H9 (cell line): ENCODE measurements at regions not wholly inside any gene's neighbourhood (a gene's known extent, or its start where the extent isn't known, plus 50 kb on each side); places are given as distances from the start of the nearest gene placed in this dataset.

Experiments
- DNase-seq: peaks from one replicate; pipeline ENCODE4 v3.0.0-alpha.2; 2017
- H2AFZ ChIP-seq: one replicate; pipeline ENCODE4 v1.6.1; 2013; ENCODE audit warnings: mild to moderate bottlenecking, low read length, control low read depth, moderate library complexity
- H2AK5ac ChIP-seq: 2 replicates; pipeline ENCODE4 v1.6.1; 2013; ENCODE audit warnings: low read length, control low read depth, mixed read lengths; ENCODE audit not compliant: insufficient read length
- H2BK120ac ChIP-seq: one replicate; pipeline ENCODE4 v1.6.1; 2013; ENCODE audit warnings: low read depth, mild to moderate bottlenecking, low read length, control low read depth, inconsistent platforms; ENCODE audit not compliant: poor library complexity, severe bottlenecking
- H2BK12ac ChIP-seq: 2 replicates; pipeline ENCODE4 v1.6.1; 2013; ENCODE audit warnings: low read length, control low read depth, mixed read lengths, low read depth; ENCODE audit not compliant: insufficient read length
- H2BK15ac ChIP-seq: 2 replicates; pipeline ENCODE4 v1.6.1; 2013; ENCODE audit warnings: low read depth, low read length, control low read depth
- H2BK20ac ChIP-seq: one replicate; pipeline ENCODE4 v1.6.1; 2013; ENCODE audit warnings: low read depth, mild to moderate bottlenecking, low read length, control low read depth, inconsistent platforms; ENCODE audit not compliant: poor library complexity, severe bottlenecking
- H2BK5ac ChIP-seq: 2 replicates; pipeline ENCODE4 v1.6.1; 2013; ENCODE audit warnings: low read length, control low read depth, mixed read lengths; ENCODE audit not compliant: insufficient read length
- H3K14ac ChIP-seq: 2 replicates; pipeline ENCODE4 v1.6.1; 2013; ENCODE audit warnings: low read length, control low read depth; ENCODE audit not compliant: insufficient read depth
- H3K18ac ChIP-seq: 2 replicates; pipeline ENCODE4 v1.6.1; 2013; ENCODE audit warnings: low read depth, mild to moderate bottlenecking, mixed read lengths, low read length, control low read depth; ENCODE audit not compliant: insufficient read length
- H3K23ac ChIP-seq: 2 replicates; pipeline ENCODE4 v1.6.1; 2013; ENCODE audit warnings: low read length, control low read depth, mixed read lengths, low read depth; ENCODE audit not compliant: insufficient read length
- H3K23me2 ChIP-seq: 2 replicates; pipeline ENCODE4 v1.6.1; 2013; ENCODE audit warnings: low read depth, mild to moderate bottlenecking, mixed read lengths, low read length, control low read depth; ENCODE audit not compliant: insufficient read length, poor library complexity, severe bottlenecking
- H3K27ac ChIP-seq: 2 replicates; pipeline ENCODE4 v1.5.1; 2013; ENCODE audit warnings: low read length, control low read depth, mixed read lengths, low read depth; ENCODE audit not compliant: insufficient read length
- H3K27me3 ChIP-seq: 2 replicates; pipeline ENCODE4 v1.6.1; 2013; ENCODE audit warnings: low read length, control low read depth, inconsistent platforms; ENCODE audit not compliant: insufficient read depth
- H3K4ac ChIP-seq: 2 replicates; pipeline ENCODE4 v1.6.1; 2013; ENCODE audit warnings: low read depth, mild to moderate bottlenecking, control low read depth, inconsistent platforms, low read length, moderate library complexity
- H3K4me1 ChIP-seq: 2 replicates; pipeline ENCODE4 v1.6.1; 2013; ENCODE audit warnings: low read length, control low read depth, inconsistent platforms; ENCODE audit not compliant: insufficient read depth
- H3K4me2 ChIP-seq: 2 replicates; pipeline ENCODE4 v1.6.1; 2013; ENCODE audit warnings: low read length, control low read depth, mixed read lengths; ENCODE audit not compliant: insufficient read length, insufficient read depth
- H3K56ac ChIP-seq: 2 replicates; pipeline ENCODE4 v1.6.1; 2013; ENCODE audit warnings: low read depth, mild to moderate bottlenecking, mixed read lengths, low read length, control low read depth; ENCODE audit not compliant: insufficient read length
- H3K79me1 ChIP-seq: 2 replicates; pipeline ENCODE4 v1.6.1; 2013; ENCODE audit warnings: low read depth, mild to moderate bottlenecking, moderate library complexity, low read length, control low read depth, inconsistent platforms; ENCODE audit not compliant: insufficient read depth, poor library complexity, severe bottlenecking
- H3K79me2 ChIP-seq: 2 replicates; pipeline ENCODE4 v1.6.1; 2013; ENCODE audit warnings: low read length, control low read depth, inconsistent platforms; ENCODE audit not compliant: insufficient read depth
- H3K9ac ChIP-seq: 2 replicates; pipeline ENCODE4 v1.6.1; 2013; ENCODE audit warnings: low read length, control low read depth, mixed read lengths; ENCODE audit not compliant: insufficient read length; ENCODE audit errors: extremely low read depth
- H3K9me3 ChIP-seq: one replicate; pipeline ENCODE4 v1.6.1; 2013; ENCODE audit warnings: low read depth, low read length, inconsistent platforms; ENCODE audit not compliant: control insufficient read depth
- H3T11ph ChIP-seq: one replicate; pipeline ENCODE4 v1.6.1; 2013; ENCODE audit warnings: mild to moderate bottlenecking, low read length, control low read depth, inconsistent platforms
- H4K20me1 ChIP-seq: one replicate; pipeline ENCODE4 v1.6.1; 2013; ENCODE audit not compliant: control insufficient read depth, insufficient read length, insufficient read depth
- H4K5ac ChIP-seq: 2 replicates; pipeline ENCODE4 v1.6.1; 2013; ENCODE audit warnings: low read depth, mild to moderate bottlenecking, mixed read lengths, low read length, control low read depth; ENCODE audit not compliant: insufficient read length
- H4K8ac ChIP-seq: replicated peaks from 2 replicates; pipeline ENCODE4 v1.6.1; 2013; ENCODE audit warnings: low read length, control low read depth, mixed read lengths, low read depth; ENCODE audit not compliant: insufficient read length
- H4K91ac ChIP-seq: 2 replicates; pipeline ENCODE4 v1.6.1; 2013; ENCODE audit warnings: low read depth, mild to moderate bottlenecking, moderate library complexity, mixed read lengths, low read length, control low read depth; ENCODE audit not compliant: insufficient read length
- H3K27ac Mint-ChIP-seq, 3 experiments: 2 replicates in 2 of 3; 3 replicates in 1 of 3; pipeline ENCODE4 v1.8.0; 2020 to 2021; ENCODE audit warnings: mixed read lengths in 3 of 3, mild to moderate bottlenecking in 1 of 3, moderate library complexity in 1 of 3
- H3K27me3 Mint-ChIP-seq: 2 replicates; pipeline ENCODE4 v1.8.0; 2021; ENCODE audit warnings: low read depth, mild to moderate bottlenecking, moderate library complexity, mixed read lengths
- H3K36me3 Mint-ChIP-seq, 3 experiments: 2 replicates in 2 of 3; 3 replicates in 1 of 3; pipeline ENCODE4 v1.8.0; 2020 to 2021; ENCODE audit warnings: low read depth in 3 of 3, mixed read lengths in 3 of 3; ENCODE audit not compliant: insufficient read depth in 1 of 3
- H3K4me1 Mint-ChIP-seq, 2 experiments: 2 replicates each; pipeline ENCODE4 v1.8.0; 2020; ENCODE audit warnings: mixed read lengths in 2 of 2
- H3K4me3 Mint-ChIP-seq, 2 experiments: 2 replicates in 1 of 2; 3 replicates in 1 of 2; pipeline ENCODE4 v1.8.0; 2020 to 2021; ENCODE audit warnings: mild to moderate bottlenecking in 2 of 2, mixed read lengths in 2 of 2, moderate library complexity in 1 of 2
- H3K9me3 Mint-ChIP-seq, 2 experiments: 2 replicates in 1 of 2; 3 replicates in 1 of 2; pipeline ENCODE4 v1.8.0; 2020; ENCODE audit warnings: mild to moderate bottlenecking in 2 of 2, mixed read lengths in 2 of 2, moderate library complexity in 1 of 2
- CTCF ChIP-seq: fragments of 200-600 bp; sonication (generic); conservative IDR thresholded peaks from 3 replicates; pipeline ENCODE4 v1.8.0; 2021; ENCODE audit warnings: antibody characterized with exemption, mild to moderate bottlenecking

GRCh38 chr22:34808618-34809017, 257.3 kb upstream of the ISX start:
- no peak overlapping the region for H2BK12ac ChIP-seq
- H2BK20ac ChIP-seq = no peak overlapping the region
- H3K9ac ChIP-seq = no peak overlapping the region
- no peaks in the 10 kb centered on the region for H3K23me2 ChIP-seq
- no peak overlapping the region for H3K56ac ChIP-seq
- H4K91ac ChIP-seq = no peak overlapping the region
- H3K18ac ChIP-seq = no peak overlapping the region
- no peak for TF ChIP-seq CTCF
- H2BK5ac ChIP-seq = no peak overlapping the region
- H3K4me2 ChIP-seq = no peak overlapping the region
- H3K27me3 Mint-ChIP-seq = no peaks in the 10 kb centered on the region; the same call in 1 of the 2 replicates
- no peak overlapping the region for H2AFZ ChIP-seq
- no peak overlapping the region for H3K14ac ChIP-seq
- no peaks in the 10 kb centered on the region; a peak in 1 of 5 replicates for H3K9me3 Mint-ChIP-seq
- no peaks in the 10 kb centered on the region for H3K9me3 ChIP-seq
- no peak overlapping the region for H3K23ac ChIP-seq
- H2BK120ac ChIP-seq = no peak overlapping the region
- no peak overlapping the region for H4K8ac ChIP-seq
- H4K20me1 ChIP-seq = no peaks in the 10 kb centered on the region
- peaks cover 12 to 21% of the 10 kb centered on the region in 2 experiments for H3K4me1 Mint-ChIP-seq
- H3K27me3 ChIP-seq = no peaks in the 10 kb centered on the region
- no peaks in the 10 kb centered on the region for H3K79me1 ChIP-seq
- H3K36me3 Mint-ChIP-seq = no peaks in the 10 kb centered on the region
- no peak overlapping the region for H3K27ac ChIP-seq
- H3K4ac ChIP-seq = no peak overlapping the region
- H4K5ac ChIP-seq = no peak overlapping the region
- H3K27ac Mint-ChIP-seq = peak overlapping the region in 1 of 3 experiments; percentile 18; a peak in 1 of 7 replicates
- no peak for DNase-seq
- H3T11ph ChIP-seq = no peak overlapping the region
- no peaks in the 10 kb centered on the region for H3K79me2 ChIP-seq
- no peak overlapping the region for H3K4me3 Mint-ChIP-seq
- H2AK5ac ChIP-seq = no peak overlapping the region
- H2BK15ac ChIP-seq = no peak overlapping the region
- no peaks in the 10 kb centered on the region; the same call in none of the 2 replicates for H3K4me1 ChIP-seq
